HEK293T (cell line): ENCODE measurements at regions not wholly inside any gene's neighbourhood (a gene's known extent, or its start where the extent isn't known, plus 50 kb on each side); places are given as distances from the start of the nearest gene placed in this dataset.

Experiments used
- ARNT ChIP-seq: fragments of 450-650 bp; IDR thresholded peaks from 2 replicates; pipeline ENCODE4 v1.6.1; 2017; ENCODE audit warnings: mild to moderate bottlenecking
- CTBP1 ChIP-seq: fragments of 450-650 bp; IDR thresholded peaks from 2 replicates; pipeline ENCODE4 v1.6.1; 2016; ENCODE audit warnings: borderline replicate concordance
- ELF4 ChIP-seq: fragments of 450-650 bp; IDR thresholded peaks from 2 replicates; pipeline ENCODE4 v1.6.1; 2017; ENCODE audit warnings: antibody characterized with exemption
- FOXK2 ChIP-seq: fragments of 450-650 bp; IDR thresholded peaks from 2 replicates; pipeline ENCODE4 v1.6.1; 2016; ENCODE audit warnings: mild to moderate bottlenecking
- HDGF ChIP-seq: fragments of 450-650 bp; IDR thresholded peaks from 2 replicates; pipeline ENCODE4 v1.6.1; 2017; ENCODE audit warnings: antibody characterized with exemption, borderline replicate concordance
- NFRKB ChIP-seq: fragments of 450-650 bp; IDR thresholded peaks from 2 replicates; pipeline ENCODE4 v1.6.1; 2016; ENCODE audit warnings: mild to moderate bottlenecking, moderate library complexity
- SP1 ChIP-seq: fragments of 450-650 bp; IDR thresholded peaks from 2 replicates; pipeline ENCODE4 v1.6.1; 2017
- SUZ12 ChIP-seq: fragments of 450-650 bp; IDR thresholded peaks from 2 replicates; pipeline ENCODE4 v1.6.1; 2016; ENCODE audit warnings: mild to moderate bottlenecking
- TARDBP ChIP-seq: fragments of 450-650 bp; IDR thresholded peaks from 2 replicates; pipeline ENCODE4 v1.6.1; 2016
- ZNF384 ChIP-seq: fragments of 450-650 bp; IDR thresholded peaks from 2 replicates; pipeline ENCODE4 v1.6.1; 2016

DNA sequence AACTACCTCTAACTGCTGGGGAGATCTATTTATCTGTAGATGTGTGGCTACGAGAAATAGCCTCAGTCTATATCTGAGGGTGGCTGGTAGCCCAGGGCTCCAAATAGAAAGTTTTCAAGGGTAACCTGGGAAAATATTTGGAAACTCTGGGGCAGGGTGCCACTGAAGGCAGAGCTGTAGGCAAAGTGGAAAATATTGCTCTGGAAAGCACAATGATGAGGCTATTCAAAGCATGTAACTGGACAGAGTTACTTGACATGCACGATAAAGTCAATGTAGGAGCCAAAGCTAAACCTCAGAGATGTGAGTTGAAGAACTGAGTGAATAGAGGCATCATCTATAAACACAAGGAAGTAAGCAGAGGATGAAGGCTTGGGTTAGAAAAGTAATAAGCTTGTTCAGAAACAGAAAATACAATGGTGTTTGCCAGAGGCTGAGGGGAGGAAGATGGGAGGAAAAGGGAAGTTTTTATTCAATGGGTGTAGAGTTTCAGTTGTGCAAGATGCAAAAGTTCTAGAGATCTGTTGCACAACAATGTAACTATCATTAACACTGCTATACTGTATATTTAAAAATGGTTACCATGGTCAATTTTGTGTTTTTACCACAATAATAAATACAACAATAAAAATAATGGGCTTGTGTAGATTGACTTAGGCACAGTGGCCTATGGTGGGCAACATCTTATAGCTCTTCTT is 171.6 kb downstream of the MBD2 start:
- TF ChIP-seq NFRKB (no peak), CTBP1 (no peak), TARDBP (no peak), ELF4 (no peak), SP1 (no peak), HDGF (no peak), FOXK2 (no peak), SUZ12 (no peak), ARNT (no peak), ZNF384 (no peak)
